Smooth muscle cell (in vitro differentiated cells): ENCODE measurements at regions not wholly inside any gene's neighbourhood (a gene's known extent, or its start where the extent isn't known, plus 50 kb on each side); places are given as distances from the start of the nearest gene placed in this dataset.

Source experiments
- DNase-seq: peaks from one replicate; lab custom pipeline; 2025; ENCODE audit not compliant: unreplicated experiment; lab: John Stamatoyannopoulos, UW
- H2AFZ ChIP-seq: fragments of 200-600 bp; sonication (generic); 2 replicates; pipeline ENCODE4 v1.6.0; 2016; ENCODE audit warnings: antibody characterized with exemption, low read depth, mild to moderate bottlenecking
- H3F3A ChIP-seq: fragments of 200-600 bp; sonication (generic); 2 replicates; pipeline ENCODE4 v1.6.0; 2017; ENCODE audit warnings: antibody characterized with exemption, low read depth
- H3K27ac ChIP-seq: fragments of 200-600 bp; sonication (generic); 2 replicates; pipeline ENCODE4 v1.5.1; 2016; ENCODE audit warnings: low read depth, mild to moderate bottlenecking
- H3K27me3 ChIP-seq: fragments of 200-600 bp; sonication (generic); 2 replicates; pipeline ENCODE4 v1.6.1; 2016; ENCODE audit warnings: low read depth, mild to moderate bottlenecking
- H3K36me3 ChIP-seq: fragments of 200-600 bp; sonication (generic); 2 replicates; pipeline ENCODE4 v1.5.1; 2016; ENCODE audit warnings: low read depth
- H3K4me1 ChIP-seq: fragments of 200-600 bp; sonication (generic); 2 replicates; pipeline ENCODE4 v1.5.1; 2016; ENCODE audit warnings: low read depth
- H3K4me2 ChIP-seq: fragments of 200-600 bp; sonication (generic); 2 replicates; pipeline ENCODE4 v1.6.0; 2016; ENCODE audit warnings: mild to moderate bottlenecking
- H3K4me3 ChIP-seq: fragments of 200-600 bp; sonication (generic); 2 replicates; pipeline ENCODE4 v1.5.1; 2016; ENCODE audit warnings: mild to moderate bottlenecking
- H3K79me2 ChIP-seq: fragments of 200-600 bp; sonication (generic); 2 replicates; pipeline ENCODE4 v1.6.0; 2016; ENCODE audit warnings: low read depth, mild to moderate bottlenecking
- H3K9ac ChIP-seq: fragments of 200-600 bp; sonication (generic); 2 replicates; pipeline ENCODE4 v1.6.0; 2016; ENCODE audit warnings: low read depth
- H3K9me3 ChIP-seq: fragments of 200-600 bp; sonication (generic); replicated peaks from 2 replicates; pipeline ENCODE4 v1.5.1; 2016; ENCODE audit warnings: low read depth
- H4K20me1 ChIP-seq: fragments of 200-600 bp; sonication (generic); 2 replicates; pipeline ENCODE4 v1.6.0; 2016; ENCODE audit warnings: low read depth
- WGBS: methylation state at CpG from one replicate; pipeline ENCODE4 v1.1.7; 2016; ENCODE audit warnings: low lambda C conversion rate; 5-methylcytosine and 5-hydroxymethylcytosine counted together
- TF ChIP-seq, protein P1 (sequence below): fragments of 200-600 bp; sonication (generic); IDR thresholded peaks from 2 replicates; pipeline ENCODE4 v1.5.1; 2017; ENCODE audit warnings: borderline replicate concordance, mild to moderate bottlenecking, antibody characterized with exemption; ENCODE audit not compliant: insufficient read depth, poor library complexity, severe bottlenecking

DNA sequence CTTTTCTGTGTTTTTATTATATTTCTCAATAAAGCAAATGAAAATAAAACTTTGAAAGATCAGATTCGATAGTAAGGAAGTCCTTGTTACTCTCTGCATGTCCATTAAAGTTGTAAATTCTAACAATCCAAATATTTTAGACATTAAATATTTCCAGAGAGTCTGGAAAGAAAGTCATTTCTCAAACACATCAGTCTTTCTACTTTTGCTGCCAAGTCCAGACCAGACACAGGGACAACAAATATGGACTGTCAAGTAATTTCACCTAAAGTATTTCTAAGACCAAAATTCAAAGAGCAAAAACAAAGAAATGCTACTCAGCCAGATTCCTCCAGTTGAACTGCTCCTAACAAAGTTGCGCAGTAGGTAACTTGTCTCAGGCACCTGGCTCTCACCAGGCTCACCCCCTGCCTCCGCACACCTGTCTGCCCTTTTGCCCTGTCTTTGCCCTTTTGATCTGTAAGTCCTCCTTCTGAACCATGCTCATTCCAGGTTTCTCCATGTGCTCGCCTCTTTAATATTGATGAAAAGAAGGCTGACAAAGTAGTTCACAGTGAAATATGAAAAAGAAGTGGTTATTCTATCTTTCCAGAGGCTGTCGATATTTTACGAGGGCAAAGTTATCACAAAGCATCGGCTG, 300.5 kb downstream of the C7orf25 start:
- Histone ChIP-seq H3K9ac (no peak overlapping the region), H3K79me2 (no peaks in the 10 kb centered on the region), H3F3A (peaks cover 6% of the 10 kb centered on the region), H3K9me3 (no peaks in the 10 kb centered on the region), H3K36me3 (no peaks in the 10 kb centered on the region), H3K4me1 (peaks cover 14% of the 10 kb centered on the region), H3K27ac (peak overlapping the region; percentile 47), H3K27me3 (no peaks in the 10 kb centered on the region), H3K4me2 (peak overlapping the region; percentile 64), H2AFZ (no peak overlapping the region), H4K20me1 (no peaks in the 10 kb centered on the region), H3K4me3 (no peak overlapping the region)
- TF ChIP-seq, protein P1, sequence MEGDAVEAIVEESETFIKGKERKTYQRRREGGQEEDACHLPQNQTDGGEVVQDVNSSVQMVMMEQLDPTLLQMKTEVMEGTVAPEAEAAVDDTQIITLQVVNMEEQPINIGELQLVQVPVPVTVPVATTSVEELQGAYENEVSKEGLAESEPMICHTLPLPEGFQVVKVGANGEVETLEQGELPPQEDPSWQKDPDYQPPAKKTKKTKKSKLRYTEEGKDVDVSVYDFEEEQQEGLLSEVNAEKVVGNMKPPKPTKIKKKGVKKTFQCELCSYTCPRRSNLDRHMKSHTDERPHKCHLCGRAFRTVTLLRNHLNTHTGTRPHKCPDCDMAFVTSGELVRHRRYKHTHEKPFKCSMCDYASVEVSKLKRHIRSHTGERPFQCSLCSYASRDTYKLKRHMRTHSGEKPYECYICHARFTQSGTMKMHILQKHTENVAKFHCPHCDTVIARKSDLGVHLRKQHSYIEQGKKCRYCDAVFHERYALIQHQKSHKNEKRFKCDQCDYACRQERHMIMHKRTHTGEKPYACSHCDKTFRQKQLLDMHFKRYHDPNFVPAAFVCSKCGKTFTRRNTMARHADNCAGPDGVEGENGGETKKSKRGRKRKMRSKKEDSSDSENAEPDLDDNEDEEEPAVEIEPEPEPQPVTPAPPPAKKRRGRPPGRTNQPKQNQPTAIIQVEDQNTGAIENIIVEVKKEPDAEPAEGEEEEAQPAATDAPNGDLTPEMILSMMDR = no peak
- no peak for DNase-seq
- whole genome bisulfite sequencing = 50% methylated on average over 7 of the region's 7 CpGs

DNA sequence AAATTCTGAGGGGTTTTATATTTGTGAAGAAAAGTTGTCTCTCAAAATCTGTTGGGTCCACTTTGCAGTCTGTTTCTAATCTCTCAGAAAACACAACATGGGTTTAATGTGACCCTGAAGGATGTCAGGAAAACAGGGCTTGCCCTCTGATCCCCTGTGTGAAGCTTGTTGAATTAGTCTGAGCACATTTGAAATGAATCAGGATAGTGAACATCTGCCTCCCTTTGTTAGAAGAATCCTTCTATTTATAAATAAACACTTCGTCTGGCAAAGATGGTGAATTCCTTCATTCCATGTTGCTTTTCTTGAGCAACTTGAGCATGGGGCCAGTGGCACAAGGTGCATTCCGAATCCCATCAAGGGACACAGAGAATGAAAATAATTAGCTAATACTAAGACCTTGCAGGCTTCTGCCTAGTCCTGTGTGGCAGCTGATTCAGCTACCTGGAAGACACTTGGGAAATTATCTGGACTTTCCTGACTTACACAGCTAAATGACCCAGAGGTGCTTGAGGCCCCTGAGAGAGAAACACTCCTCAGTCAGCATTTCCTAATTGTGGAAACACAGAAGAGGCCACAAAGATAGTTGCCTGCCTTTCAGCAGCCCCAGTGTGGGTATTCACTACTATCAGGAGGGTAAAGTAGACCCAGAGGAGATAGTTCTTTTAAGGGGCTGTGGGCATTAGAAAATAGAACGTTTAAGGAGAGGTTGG, 305.5 kb downstream of the C7orf25 start:
- 72% methylated on average over 3 of the region's 3 CpGs for WGBS
- no peak overlapping the region for H3K27ac ChIP-seq

DNA sequence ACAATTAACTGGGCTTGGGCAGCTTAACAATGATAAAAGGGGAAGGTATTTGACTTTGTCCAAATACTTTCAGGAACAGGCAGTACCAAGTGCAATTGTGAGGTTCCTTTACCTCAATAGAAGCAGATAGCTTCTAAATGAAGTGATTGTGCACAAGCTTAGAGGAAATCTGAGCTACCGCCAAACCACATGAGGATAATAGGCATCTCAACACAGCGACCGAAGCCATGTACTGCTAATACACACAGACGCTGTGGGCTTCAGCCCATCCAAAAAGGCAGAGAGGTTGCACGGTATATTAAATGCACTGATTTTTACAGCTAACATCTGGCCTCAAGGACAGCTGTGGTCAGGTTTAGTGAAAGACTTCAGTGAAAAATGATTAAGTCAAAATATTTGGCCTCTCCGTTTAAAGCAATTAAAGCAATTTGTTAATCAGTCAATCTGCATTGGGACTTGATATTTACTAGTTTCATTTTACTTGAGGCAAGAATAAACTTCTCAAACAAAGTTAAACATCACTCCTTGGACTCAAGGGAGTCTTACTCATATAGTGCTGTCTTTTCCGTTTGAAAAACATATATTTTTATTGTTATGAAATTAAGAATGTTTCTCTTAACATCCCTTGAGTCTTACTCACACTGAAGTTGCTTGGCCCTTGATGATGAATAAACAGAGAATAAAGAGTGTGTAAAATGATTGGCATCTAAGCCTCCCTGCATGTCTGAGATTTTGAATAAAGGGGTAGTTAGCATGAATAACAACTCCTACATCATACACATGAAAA, 306.3 kb downstream of the C7orf25 start:
- TF ChIP-seq, protein P1 = no peak
- no peaks in the 10 kb centered on the region for H3K9me3 ChIP-seq
- H3K4me3 ChIP-seq = no peak overlapping the region
- DNase-seq = no peak
- H3K27me3 ChIP-seq = no peaks in the 10 kb centered on the region
- no peaks in the 10 kb centered on the region for H3K79me2 ChIP-seq
- H3K36me3 ChIP-seq = no peaks in the 10 kb centered on the region
- no peaks in the 10 kb centered on the region for H3F3A ChIP-seq
- no peak overlapping the region for H3K9ac ChIP-seq
- 86% methylated on average over 7 of the region's 7 CpGs for WGBS
- no peaks in the 10 kb centered on the region for H4K20me1 ChIP-seq
- no peak overlapping the region for H3K27ac ChIP-seq
- H3K4me2 ChIP-seq = peak overlapping the region; percentile 41
- H2AFZ ChIP-seq = no peak overlapping the region
- peaks cover 20% of the 10 kb centered on the region for H3K4me1 ChIP-seq

More for the DNA sequence above, 305.5 kb downstream of the C7orf25 start:
- no peaks in the 10 kb centered on the region for H3K79me2 ChIP-seq
- H3K4me3 ChIP-seq = no peak overlapping the region
- H3K4me2 ChIP-seq = peak overlapping the region; percentile 41
- H3F3A ChIP-seq = no peaks in the 10 kb centered on the region
- H3K4me1 ChIP-seq = peaks cover 20% of the 10 kb centered on the region
- no peaks in the 10 kb centered on the region for H4K20me1 ChIP-seq
- no peak overlapping the region for H3K9ac ChIP-seq
- DNase-seq = no peak
- H3K27me3 ChIP-seq = no peaks in the 10 kb centered on the region
- peak overlapping the region; percentile 18 for H2AFZ ChIP-seq
- TF ChIP-seq, protein P1 = no peak
- no peaks in the 10 kb centered on the region for H3K9me3 ChIP-seq
- H3K36me3 ChIP-seq = no peaks in the 10 kb centered on the region
